GM23338 (cell line): ENCODE measurements at regions not wholly inside any gene's neighbourhood (a gene's known extent, or its start where the extent isn't known, plus 50 kb on each side); places are given as distances from the start of the nearest gene placed in this dataset.

ENCODE experiments used
- ATAC-seq: fragments of 200-7000 bp; cut with Tn5 transposase; 3 replicates; pipeline ENCODE4 v1.9.1; 2020
- DNase-seq: peaks from one replicate; pipeline ENCODE4 v3.0.0-alpha.2; 2015; ENCODE audit warnings: low spot score
- H2AFZ ChIP-seq: fragments of 200-600 bp; sonication (generic); 2 replicates; pipeline ENCODE4 v1.8.0; 2016; ENCODE audit warnings: antibody characterized with exemption, mild to moderate bottlenecking, moderate library complexity
- H3F3A ChIP-seq: fragments of 200-600 bp; sonication (generic); replicated peaks from 2 replicates; pipeline ENCODE4 v1.8.0; 2017; ENCODE audit warnings: antibody characterized with exemption, mixed run types, low read depth
- H3K27ac ChIP-seq: fragments of 200-600 bp; sonication (generic); 2 replicates; pipeline ENCODE4 v1.6.1; 2016; ENCODE audit warnings: low read depth
- H3K27me3 ChIP-seq: fragments of 200-600 bp; sonication (generic); 2 replicates; pipeline ENCODE4 v1.8.0; 2016; ENCODE audit warnings: mild to moderate bottlenecking, mixed run types, moderate library complexity; ENCODE audit not compliant: insufficient read depth
- H3K36me3 ChIP-seq: fragments of 200-600 bp; sonication (generic); 2 replicates; pipeline ENCODE4 v1.8.0; 2016; ENCODE audit warnings: mild to moderate bottlenecking; ENCODE audit not compliant: insufficient read depth
- H3K4me1 ChIP-seq: fragments of 200-600 bp; sonication (generic); 2 replicates; pipeline ENCODE4 v1.8.0; 2016; ENCODE audit warnings: mild to moderate bottlenecking, moderate library complexity; ENCODE audit not compliant: insufficient read depth
- H3K4me2 ChIP-seq: fragments of 200-600 bp; sonication (generic); 2 replicates; pipeline ENCODE4 v1.7.1; 2017; ENCODE audit warnings: mixed run types
- H3K4me3 ChIP-seq: fragments of 200-600 bp; sonication (generic); 2 replicates; pipeline ENCODE4 v1.6.1; 2016; ENCODE audit warnings: mixed run types
- H3K79me2 ChIP-seq: fragments of 200-600 bp; sonication (generic); replicated peaks from 2 replicates; pipeline ENCODE4 v1.8.0; 2017; ENCODE audit warnings: mild to moderate bottlenecking; ENCODE audit not compliant: insufficient read depth
- H3K9me2 ChIP-seq: fragments of 200-600 bp; sonication (generic); 2 replicates; pipeline ENCODE4 v1.8.0; 2017; ENCODE audit not compliant: insufficient read depth
- H4K20me1 ChIP-seq: fragments of 200-600 bp; sonication (generic); replicated peaks from 2 replicates; pipeline ENCODE4 v1.8.0; 2017; ENCODE audit warnings: mild to moderate bottlenecking; ENCODE audit not compliant: insufficient read depth
- H3K27ac Mint-ChIP-seq: 2 replicates; pipeline ENCODE4 v1.8.0; 2020; ENCODE audit warnings: inconsistent platforms, mild to moderate bottlenecking, moderate library complexity, mixed read lengths
- H3K27me3 Mint-ChIP-seq: 3 replicates; pipeline ENCODE4 v1.8.0; 2022; ENCODE audit warnings: low read depth, mild to moderate bottlenecking, moderate library complexity, mixed read lengths, inconsistent platforms; ENCODE audit not compliant: insufficient read depth, poor library complexity
- H3K36me3 Mint-ChIP-seq: 3 replicates; pipeline ENCODE4 v1.8.0; 2021; ENCODE audit warnings: low read depth, mild to moderate bottlenecking, inconsistent platforms, moderate library complexity, mixed read lengths
- H3K4me1 Mint-ChIP-seq: 3 replicates; pipeline ENCODE4 v1.8.0; 2020; ENCODE audit warnings: mild to moderate bottlenecking, inconsistent platforms, mixed read lengths
- H3K4me3 Mint-ChIP-seq: 3 replicates; pipeline ENCODE4 v1.8.0; 2021; ENCODE audit warnings: moderate library complexity, mild to moderate bottlenecking, inconsistent platforms, mixed read lengths
- H3K9me3 Mint-ChIP-seq: 3 replicates; pipeline ENCODE4 v1.8.0; 2020; ENCODE audit warnings: moderate library complexity, mild to moderate bottlenecking, inconsistent platforms, mixed read lengths
- CREB1 ChIP-seq: fragments of 250-450 bp; sonication (Bioruptor Pico); IDR thresholded peaks from 2 replicates; pipeline ENCODE4 v1.5.0; 2020; ENCODE audit warnings: low read depth, mild to moderate bottlenecking, moderate library complexity
- CTCF ChIP-seq, 2 experiments: fragments of 200-600 bp in 1 of 2; sonication (generic) in 1 of 2; conservative IDR thresholded peaks; 2 replicates each; pipeline versions ENCODE4 v1.5.1 to v1.6.1; 2016 to 2017; ENCODE audit warnings: antibody characterized with exemption in 2 of 2, low read depth in 2 of 2, mild to moderate bottlenecking in 2 of 2, moderate library complexity in 1 of 2
- EZH2 ChIP-seq: fragments of 200-600 bp; sonication (generic); IDR thresholded peaks from one replicate; pipeline ENCODE4 v1.8.0; 2017; ENCODE audit warnings: antibody characterized with exemption, mild to moderate bottlenecking, low read depth; ENCODE audit not compliant: unreplicated experiment
- EZH2phosphoT487 ChIP-seq: fragments of 200-600 bp; sonication (generic); IDR thresholded peaks from one replicate; pipeline ENCODE4 v1.8.1; 2018; ENCODE audit warnings: antibody characterized with exemption; ENCODE audit not compliant: unreplicated experiment
- JUNB ChIP-seq: IDR thresholded peaks from one replicate; pipeline ENCODE4 v1.6.1; 2016; ENCODE audit warnings: antibody characterized with exemption; ENCODE audit not compliant: unreplicated experiment
- NANOG ChIP-seq: IDR thresholded peaks from 2 replicates; pipeline ENCODE4 v1.6.1; 2016; ENCODE audit warnings: antibody characterized with exemption, borderline replicate concordance
- POLR2AphosphoS5 ChIP-seq: IDR thresholded peaks from 2 replicates; pipeline ENCODE4 v1.6.1; 2016; ENCODE audit warnings: antibody characterized with exemption, low read depth
- REST ChIP-seq: IDR thresholded peaks from one replicate; pipeline ENCODE4 v1.6.1; 2018; ENCODE audit warnings: antibody characterized with exemption; ENCODE audit not compliant: unreplicated experiment
- STAT1 ChIP-seq: IDR thresholded peaks from one replicate; pipeline ENCODE4 v1.6.1; 2016; ENCODE audit warnings: antibody characterized with exemption; ENCODE audit not compliant: unreplicated experiment
- ZNF114 ChIP-seq: fragments of 250-450 bp; sonication (Bioruptor Pico); IDR thresholded peaks from 2 replicates; pipeline ENCODE4 v1.5.0; 2020; ENCODE audit warnings: mild to moderate bottlenecking, moderate library complexity
- ZNF331 ChIP-seq: fragments of 250-450 bp; sonication (Bioruptor Pico); IDR thresholded peaks from 2 replicates; pipeline ENCODE4 v1.5.0; 2020; ENCODE audit warnings: low read depth, mild to moderate bottlenecking, moderate library complexity
- TF ChIP-seq, protein P1 (sequence below): IDR thresholded peaks from 2 replicates; pipeline ENCODE4 v1.6.1; 2016; ENCODE audit warnings: antibody characterized with exemption
- TF ChIP-seq, protein P2 (sequence below): fragments of 250-450 bp; sonication (Bioruptor Pico); IDR thresholded peaks from 2 replicates; pipeline ENCODE4 v1.5.0; 2020; ENCODE audit warnings: mild to moderate bottlenecking, moderate library complexity

- Mint-ChIP-seq H3K4me3 (no peak overlapping the region), H3K9me3 (no peaks in the 10 kb centered on the region), H3K27me3 (no peaks in the 10 kb centered on the region), H3K27ac (no peak overlapping the region), H3K4me1 (peaks cover 19% of the 10 kb centered on the region; the same call in 2 of the 3 replicates), H3K36me3 (no peaks in the 10 kb centered on the region)
- Histone ChIP-seq H3K79me2 (no peaks in the 10 kb centered on the region), H3K4me3 (no peak overlapping the region), H3K4me1 (no peaks in the 10 kb centered on the region), H2AFZ (no peak overlapping the region), H3F3A (no peaks in the 10 kb centered on the region), H3K9me2 (no peaks in the 10 kb centered on the region), H3K4me2 (no peak overlapping the region), H3K27me3 (no peaks in the 10 kb centered on the region), H4K20me1 (no peaks in the 10 kb centered on the region), H3K27ac (no peak overlapping the region), H3K36me3 (no peaks in the 10 kb centered on the region)
- ATAC-seq = no peak
- TF ChIP-seq REST = no peak
- no peak for TF ChIP-seq ZNF331 (CRISPR knock-in tag)
- no peak for TF ChIP-seq ZNF114 (CRISPR knock-in tag)
- TF ChIP-seq CTCF (conservative IDR thresholded peaks at IDR 0.05; ENCODE audit: low read depth in 2 of 2) = no peak
- TF ChIP-seq EZH2phosphoT487 = no peak
- TF ChIP-seq, protein P1, sequence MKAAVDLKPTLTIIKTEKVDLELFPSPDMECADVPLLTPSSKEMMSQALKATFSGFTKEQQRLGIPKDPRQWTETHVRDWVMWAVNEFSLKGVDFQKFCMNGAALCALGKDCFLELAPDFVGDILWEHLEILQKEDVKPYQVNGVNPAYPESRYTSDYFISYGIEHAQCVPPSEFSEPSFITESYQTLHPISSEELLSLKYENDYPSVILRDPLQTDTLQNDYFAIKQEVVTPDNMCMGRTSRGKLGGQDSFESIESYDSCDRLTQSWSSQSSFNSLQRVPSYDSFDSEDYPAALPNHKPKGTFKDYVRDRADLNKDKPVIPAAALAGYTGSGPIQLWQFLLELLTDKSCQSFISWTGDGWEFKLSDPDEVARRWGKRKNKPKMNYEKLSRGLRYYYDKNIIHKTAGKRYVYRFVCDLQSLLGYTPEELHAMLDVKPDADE = no peak
- TF ChIP-seq STAT1 = no peak
- no peak for TF ChIP-seq EZH2
- no peak for TF ChIP-seq POLR2AphosphoS5
- no peak for TF ChIP-seq CREB1 (CRISPR knock-in tag)
- TF ChIP-seq, protein P2, sequence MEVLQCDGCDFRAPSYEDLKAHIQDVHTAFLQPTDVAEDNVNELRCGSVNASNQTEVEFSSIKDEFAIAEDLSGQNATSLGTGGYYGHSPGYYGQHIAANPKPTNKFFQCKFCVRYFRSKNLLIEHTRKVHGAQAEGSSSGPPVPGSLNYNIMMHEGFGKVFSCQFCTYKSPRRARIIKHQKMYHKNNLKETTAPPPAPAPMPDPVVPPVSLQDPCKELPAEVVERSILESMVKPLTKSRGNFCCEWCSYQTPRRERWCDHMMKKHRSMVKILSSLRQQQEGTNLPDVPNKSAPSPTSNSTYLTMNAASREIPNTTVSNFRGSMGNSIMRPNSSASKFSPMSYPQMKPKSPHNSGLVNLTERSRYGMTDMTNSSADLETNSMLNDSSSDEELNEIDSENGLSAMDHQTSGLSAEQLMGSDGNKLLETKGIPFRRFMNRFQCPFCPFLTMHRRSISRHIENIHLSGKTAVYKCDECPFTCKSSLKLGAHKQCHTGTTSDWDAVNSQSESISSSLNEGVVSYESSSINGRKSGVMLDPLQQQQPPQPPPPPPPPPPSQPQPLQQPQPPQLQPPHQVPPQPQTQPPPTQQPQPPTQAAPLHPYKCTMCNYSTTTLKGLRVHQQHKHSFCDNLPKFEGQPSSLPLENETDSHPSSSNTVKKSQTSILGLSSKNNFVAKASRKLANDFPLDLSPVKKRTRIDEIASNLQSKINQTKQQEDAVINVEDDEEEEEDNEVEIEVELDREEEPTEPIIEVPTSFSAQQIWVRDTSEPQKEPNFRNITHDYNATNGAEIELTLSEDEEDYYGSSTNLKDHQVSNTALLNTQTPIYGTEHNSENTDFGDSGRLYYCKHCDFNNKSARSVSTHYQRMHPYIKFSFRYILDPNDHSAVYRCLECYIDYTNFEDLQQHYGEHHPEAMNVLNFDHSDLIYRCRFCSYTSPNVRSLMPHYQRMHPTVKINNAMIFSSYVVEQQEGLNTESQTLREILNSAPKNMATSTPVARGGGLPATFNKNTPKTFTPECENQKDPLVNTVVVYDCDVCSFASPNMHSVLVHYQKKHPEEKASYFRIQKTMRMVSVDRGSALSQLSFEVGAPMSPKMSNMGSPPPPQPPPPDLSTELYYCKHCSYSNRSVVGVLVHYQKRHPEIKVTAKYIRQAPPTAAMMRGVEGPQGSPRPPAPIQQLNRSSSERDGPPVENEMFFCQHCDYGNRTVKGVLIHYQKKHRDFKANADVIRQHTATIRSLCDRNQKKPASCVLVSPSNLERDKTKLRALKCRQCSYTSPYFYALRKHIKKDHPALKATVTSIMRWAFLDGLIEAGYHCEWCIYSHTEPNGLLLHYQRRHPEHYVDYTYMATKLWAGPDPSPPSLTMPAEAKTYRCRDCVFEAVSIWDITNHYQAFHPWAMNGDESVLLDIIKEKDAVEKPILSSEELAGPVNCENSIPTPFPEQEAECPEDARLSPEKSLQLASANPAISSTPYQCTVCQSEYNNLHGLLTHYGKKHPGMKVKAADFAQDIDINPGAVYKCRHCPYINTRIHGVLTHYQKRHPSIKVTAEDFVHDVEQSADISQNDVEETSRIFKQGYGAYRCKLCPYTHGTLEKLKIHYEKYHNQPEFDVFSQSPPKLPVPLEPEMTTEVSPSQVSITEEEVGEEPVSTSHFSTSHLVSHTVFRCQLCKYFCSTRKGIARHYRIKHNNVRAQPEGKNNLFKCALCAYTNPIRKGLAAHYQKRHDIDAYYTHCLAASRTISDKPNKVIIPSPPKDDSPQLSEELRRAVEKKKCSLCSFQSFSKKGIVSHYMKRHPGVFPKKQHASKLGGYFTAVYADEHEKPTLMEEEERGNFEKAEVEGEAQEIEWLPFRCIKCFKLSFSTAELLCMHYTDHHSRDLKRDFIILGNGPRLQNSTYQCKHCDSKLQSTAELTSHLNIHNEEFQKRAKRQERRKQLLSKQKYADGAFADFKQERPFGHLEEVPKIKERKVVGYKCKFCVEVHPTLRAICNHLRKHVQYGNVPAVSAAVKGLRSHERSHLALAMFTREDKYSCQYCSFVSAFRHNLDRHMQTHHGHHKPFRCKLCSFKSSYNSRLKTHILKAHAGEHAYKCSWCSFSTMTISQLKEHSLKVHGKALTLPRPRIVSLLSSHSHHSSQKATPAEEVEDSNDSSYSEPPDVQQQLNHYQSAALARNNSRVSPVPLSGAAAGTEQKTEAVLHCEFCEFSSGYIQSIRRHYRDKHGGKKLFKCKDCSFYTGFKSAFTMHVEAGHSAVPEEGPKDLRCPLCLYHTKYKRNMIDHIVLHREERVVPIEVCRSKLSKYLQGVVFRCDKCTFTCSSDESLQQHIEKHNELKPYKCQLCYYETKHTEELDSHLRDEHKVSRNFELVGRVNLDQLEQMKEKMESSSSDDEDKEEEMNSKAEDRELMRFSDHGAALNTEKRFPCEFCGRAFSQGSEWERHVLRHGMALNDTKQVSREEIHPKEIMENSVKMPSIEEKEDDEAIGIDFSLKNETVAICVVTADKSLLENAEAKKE = no peak
- no peak for TF ChIP-seq JUNB
- TF ChIP-seq NANOG = no peak
- DNase-seq = no peak
These were observed 430.4 kb upstream of the CHRM3 start for GRCh38 chr1:238955934-238956333.
